ENCODE measurements at regions not wholly inside any gene's neighbourhood (a gene's known extent, or its start where the extent isn't known, plus 50 kb on each side); places are given as distances from the start of the nearest gene placed in this dataset.

- H3K4me3 Mint-ChIP-seq, result no peak overlapping the region
- TF ChIP-seq, protein P1, sequence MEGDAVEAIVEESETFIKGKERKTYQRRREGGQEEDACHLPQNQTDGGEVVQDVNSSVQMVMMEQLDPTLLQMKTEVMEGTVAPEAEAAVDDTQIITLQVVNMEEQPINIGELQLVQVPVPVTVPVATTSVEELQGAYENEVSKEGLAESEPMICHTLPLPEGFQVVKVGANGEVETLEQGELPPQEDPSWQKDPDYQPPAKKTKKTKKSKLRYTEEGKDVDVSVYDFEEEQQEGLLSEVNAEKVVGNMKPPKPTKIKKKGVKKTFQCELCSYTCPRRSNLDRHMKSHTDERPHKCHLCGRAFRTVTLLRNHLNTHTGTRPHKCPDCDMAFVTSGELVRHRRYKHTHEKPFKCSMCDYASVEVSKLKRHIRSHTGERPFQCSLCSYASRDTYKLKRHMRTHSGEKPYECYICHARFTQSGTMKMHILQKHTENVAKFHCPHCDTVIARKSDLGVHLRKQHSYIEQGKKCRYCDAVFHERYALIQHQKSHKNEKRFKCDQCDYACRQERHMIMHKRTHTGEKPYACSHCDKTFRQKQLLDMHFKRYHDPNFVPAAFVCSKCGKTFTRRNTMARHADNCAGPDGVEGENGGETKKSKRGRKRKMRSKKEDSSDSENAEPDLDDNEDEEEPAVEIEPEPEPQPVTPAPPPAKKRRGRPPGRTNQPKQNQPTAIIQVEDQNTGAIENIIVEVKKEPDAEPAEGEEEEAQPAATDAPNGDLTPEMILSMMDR (IDR thresholded peaks at IDR 0.05; ENCODE audit: unreplicated experiment in 3 of 3), result no peak
- peaks cover 9% of the 10 kb centered on the region for H3K9me3 Mint-ChIP-seq
- no peaks in the 10 kb centered on the region for H3K4me1 Mint-ChIP-seq
- H3K36me3 Mint-ChIP-seq (ENCODE audit: low read depth), result no peaks in the 10 kb centered on the region
- H3K27ac Mint-ChIP-seq, result no peak overlapping the region
- H3K27me3 Mint-ChIP-seq (ENCODE audit: low read depth), result peaks cover 18% of the 10 kb centered on the region
These were observed 585.3 kb downstream of the PTPRU start for GRCh38 chr1:29821605-29822004.

DNA sequence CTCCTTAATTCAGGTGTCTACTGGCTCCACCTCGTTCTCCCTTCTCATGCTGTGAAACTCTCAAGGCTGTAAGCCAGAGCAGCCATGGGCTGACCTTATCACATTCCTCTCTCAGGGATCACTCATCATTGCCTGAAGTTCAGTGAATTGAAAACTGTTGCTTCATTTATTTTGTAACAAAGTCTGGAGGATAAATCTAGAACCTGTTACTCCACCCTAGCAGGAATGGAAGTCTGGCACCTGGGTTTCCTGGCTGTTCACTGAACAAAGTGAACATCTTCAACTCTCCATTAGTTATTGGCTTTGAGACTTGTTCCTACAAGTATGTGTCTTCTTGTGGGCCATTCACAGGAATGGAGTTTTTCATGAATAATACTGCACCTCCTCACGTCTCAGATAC lies 584.1 kb downstream of the PTPRU start:
- Mint-ChIP-seq H3K27ac (no peak overlapping the region), H3K4me1 (no peaks in the 10 kb centered on the region), H3K4me3 (no peak overlapping the region), H3K27me3 (ENCODE audit: low read depth) (peaks cover 22% of the 10 kb centered on the region), H3K9me3 (peaks cover 9% of the 10 kb centered on the region), H3K36me3 (ENCODE audit: low read depth) (no peaks in the 10 kb centered on the region)
- TF ChIP-seq, protein P1 (IDR thresholded peaks at IDR 0.05; ENCODE audit: unreplicated experiment in 3 of 3), result no peak

GRCh38 chr1:29812408-29813135 lies 576.2 kb downstream of the PTPRU start:
- Mint-ChIP-seq H3K9me3 (no peaks in the 10 kb centered on the region), H3K27me3 (ENCODE audit: low read depth) (peaks cover 13% of the 10 kb centered on the region), H3K27ac (no peak overlapping the region), H3K4me1 (no peaks in the 10 kb centered on the region), H3K36me3 (ENCODE audit: low read depth) (no peaks in the 10 kb centered on the region), H3K4me3 (no peak overlapping the region)
- TF ChIP-seq, protein P1 (IDR thresholded peaks at IDR 0.05; ENCODE audit: unreplicated experiment in 3 of 3), result no peak

DNA sequence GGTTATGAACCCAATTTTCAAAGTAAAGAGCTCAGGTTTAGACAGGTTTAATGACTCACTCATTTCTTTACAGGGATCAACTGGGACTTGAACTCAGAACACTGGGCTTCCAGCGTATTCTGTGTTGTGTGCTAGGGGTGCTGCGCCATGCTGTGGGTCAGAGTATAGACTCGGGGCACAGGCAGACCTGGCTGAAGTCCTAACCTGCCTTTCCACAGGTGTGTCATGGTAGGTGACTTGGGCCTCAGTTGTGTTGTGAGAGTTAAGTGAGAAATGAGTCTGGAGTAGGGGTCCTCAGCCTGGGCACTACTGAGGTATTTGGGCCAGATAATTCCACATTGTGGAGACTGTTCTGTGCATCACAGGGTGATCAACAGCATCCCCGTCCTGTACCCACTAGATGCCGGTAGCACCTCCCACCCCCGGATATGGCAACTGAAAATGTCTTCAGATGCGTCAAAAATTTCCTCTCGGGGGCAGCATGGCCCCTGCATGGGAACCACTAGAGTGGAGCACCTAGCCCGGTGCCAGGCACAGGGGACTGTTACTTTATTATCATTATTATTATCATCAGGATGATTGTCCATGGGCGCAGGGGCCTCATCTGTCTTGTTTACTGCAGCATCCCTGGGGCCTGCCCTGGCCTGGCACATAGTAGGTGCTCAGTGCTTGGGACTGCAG lies 575.5 kb downstream of the PTPRU start:
- Mint-ChIP-seq H3K4me1 (no peaks in the 10 kb centered on the region), H3K36me3 (ENCODE audit: low read depth) (no peaks in the 10 kb centered on the region), H3K9me3 (no peaks in the 10 kb centered on the region), H3K27me3 (ENCODE audit: low read depth) (peaks cover 13% of the 10 kb centered on the region), H3K4me3 (no peak overlapping the region), H3K27ac (no peak overlapping the region)
- TF ChIP-seq, protein P1 (IDR thresholded peaks at IDR 0.05; ENCODE audit: unreplicated experiment in 3 of 3), result no peak

DNA sequence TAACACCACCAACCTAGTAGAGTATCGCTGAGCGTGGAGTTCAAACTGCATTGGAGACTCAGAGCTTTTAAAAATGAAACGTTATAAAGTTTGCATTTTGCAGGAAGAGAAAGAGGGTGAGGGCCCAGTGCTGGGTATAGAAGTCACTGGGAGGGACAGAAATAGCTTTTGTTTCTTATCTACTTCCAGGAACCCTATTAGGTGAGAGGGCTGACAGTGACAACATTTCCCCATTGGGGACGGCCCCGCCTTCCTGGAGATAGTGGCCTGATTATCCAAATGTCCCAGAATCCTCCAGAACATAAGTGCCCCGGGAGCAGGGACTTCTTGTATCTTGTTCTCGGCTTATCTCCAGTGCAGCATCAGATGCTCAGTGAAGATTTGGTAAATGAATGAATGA lies 574.9 kb downstream of the PTPRU start:
- TF ChIP-seq, protein P1 (IDR thresholded peaks at IDR 0.05; ENCODE audit: unreplicated experiment in 3 of 3), result no peak
- H3K4me3 Mint-ChIP-seq, result no peak overlapping the region
- no peaks in the 10 kb centered on the region for H3K4me1 Mint-ChIP-seq
- no peaks in the 10 kb centered on the region for H3K9me3 Mint-ChIP-seq
- H3K27ac Mint-ChIP-seq, result no peak overlapping the region
- H3K36me3 Mint-ChIP-seq (ENCODE audit: low read depth), result no peaks in the 10 kb centered on the region
- peaks cover 12% of the 10 kb centered on the region for H3K27me3 Mint-ChIP-seq (ENCODE audit: low read depth)
